HG02981 (cell line): ENCODE measurements at regions not wholly inside any gene's neighbourhood (a gene's known extent, or its start where the extent isn't known, plus 50 kb on each side); places are given as distances from the start of the nearest gene placed in this dataset.
"Not testable (repeated sequence)": the region's sequence is repeated elsewhere in the genome, so short reads cannot be mapped to it uniquely, and the experiment has no call there.

Experiments
- ATAC-seq: cut with Tn5 transposase; IDR thresholded peaks from one replicate; pipeline ENCODE4 v1.9.1; 2021; ENCODE audit warnings: mild to moderate bottlenecking, moderate library complexity; ENCODE audit not compliant: unreplicated experiment

DNA sequence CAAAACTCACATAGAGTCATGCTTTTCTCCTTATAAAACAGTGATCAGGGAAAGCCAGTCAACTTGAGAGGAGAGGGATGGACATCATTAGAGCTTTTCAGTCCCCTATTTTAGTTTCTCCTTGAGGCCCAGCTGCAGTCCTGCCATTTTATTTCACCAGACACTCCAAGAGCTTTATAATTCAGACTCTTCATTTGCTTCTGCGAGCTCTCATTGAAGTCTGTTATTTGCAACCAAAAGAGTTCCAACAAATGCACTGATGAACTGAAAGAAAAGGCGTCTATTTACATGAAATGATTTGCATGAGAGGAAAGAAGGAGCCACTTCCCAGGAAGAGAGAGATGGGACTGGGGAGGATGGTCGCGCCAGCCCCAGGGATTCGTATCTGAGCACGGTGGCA lies 86.8 kb downstream of the NDUFA12 start:
- ATAC-seq: no peak

GRCh38 chr12:94909663-94910062 lies 93.8 kb downstream of the NDUFA12 start:
- no peak for ATAC-seq

DNA sequence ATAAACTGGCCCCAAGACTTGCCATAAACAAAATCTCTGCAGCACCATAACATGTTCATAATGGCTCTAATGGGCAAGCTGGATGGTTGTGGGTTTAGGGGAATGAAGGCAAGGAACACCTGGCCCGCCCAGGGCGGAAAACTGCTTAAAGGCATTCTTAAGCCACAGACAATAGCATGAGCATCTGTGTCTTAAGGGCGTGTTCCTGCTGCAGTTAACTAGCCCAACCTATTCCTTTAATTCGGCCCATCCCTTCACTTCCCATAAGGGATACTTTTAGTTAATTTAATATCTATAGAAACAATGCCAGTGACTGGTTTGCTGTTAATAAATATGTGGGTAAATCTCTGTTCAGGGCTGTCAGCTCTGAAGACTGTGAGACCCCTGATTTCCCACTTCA lies 97.7 kb downstream of the NDUFA12 start:
- not testable (repeated sequence) for ATAC-seq

DNA sequence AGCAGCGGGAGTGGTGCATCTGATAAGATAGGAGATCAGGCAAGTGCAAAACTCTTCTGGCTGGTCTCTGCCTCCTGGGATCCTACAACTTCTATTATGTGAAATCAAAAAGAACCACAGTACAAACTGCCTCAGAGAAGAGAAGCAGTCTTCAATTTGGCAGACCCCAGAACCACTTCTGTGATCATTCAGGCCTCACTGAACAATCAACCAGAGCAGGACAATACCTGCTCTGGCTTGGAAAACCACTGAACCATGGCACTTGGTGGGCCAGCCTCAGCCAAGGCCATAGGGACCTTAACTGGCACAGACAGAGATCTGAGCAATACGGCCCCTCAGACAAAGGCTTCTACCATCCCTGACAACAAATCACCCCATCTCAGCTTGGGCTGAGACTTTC lies 103.0 kb downstream of the NDUFA12 start:
- no peak for ATAC-seq

- no peak for ATAC-seq
These were observed 105.1 kb downstream of the NDUFA12 start for GRCh38 chr12:94898388-94898787.

- no peak for ATAC-seq
These were observed 110.8 kb downstream of the NDUFA12 start for GRCh38 chr12:94892544-94893267.

- ATAC-seq: no peak
These were observed 113.9 kb downstream of the NDUFA12 start for GRCh38 chr12:94889445-94890210.

GRCh38 chr12:94879542-94879941 lies 124.0 kb downstream of the NDUFA12 start:
- no peak for ATAC-seq

GRCh38 chr12:94875525-94875924 lies 128.0 kb downstream of the NDUFA12 start:
- ATAC-seq: peak; percentile 41

- ATAC-seq: no peak
These were observed 128.8 kb downstream of the NDUFA12 start for GRCh38 chr12:94874518-94875302.

DNA sequence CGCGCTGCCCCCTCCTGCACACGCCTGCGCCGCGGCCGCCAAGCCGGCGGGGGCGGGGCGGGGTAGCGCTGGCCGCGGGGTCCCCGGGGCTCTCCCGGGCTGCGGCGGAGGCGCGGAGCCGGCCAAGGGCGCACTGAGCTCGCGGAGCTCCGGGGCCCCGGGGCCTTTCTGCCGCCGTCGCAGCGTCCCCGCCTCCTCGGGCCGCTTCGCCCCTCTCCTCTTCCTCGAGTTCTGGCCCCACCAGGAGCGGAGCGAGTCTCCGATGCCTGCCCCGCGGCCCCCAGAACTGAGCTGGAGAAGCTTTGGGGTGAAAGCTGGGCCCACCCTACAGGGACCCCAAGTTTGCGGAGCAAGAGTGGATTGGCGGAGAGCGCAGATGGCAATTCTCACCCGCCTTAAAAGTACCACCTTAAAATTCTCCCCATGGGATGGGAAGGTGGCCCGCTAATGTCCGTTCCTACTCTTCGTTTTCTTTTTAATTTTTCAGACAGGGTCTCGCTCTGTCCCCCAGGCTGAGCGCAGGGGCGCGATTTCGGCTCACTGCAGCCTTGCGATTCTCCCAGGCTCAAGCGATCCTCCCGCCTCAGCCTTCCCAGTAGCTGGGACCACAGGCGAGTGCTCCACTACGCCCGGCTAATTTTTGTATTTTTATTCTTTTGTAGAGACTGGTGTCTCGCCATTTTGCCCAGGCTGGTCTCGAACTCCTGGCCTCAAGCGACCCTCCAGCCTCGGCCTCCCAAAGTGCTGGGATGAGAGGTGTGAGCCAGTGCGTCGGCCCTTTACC lies 129.6 kb downstream of the NDUFA12 start:
- no peak for ATAC-seq

- peak; percentile 77 for ATAC-seq
These were observed 130.3 kb downstream of the NDUFA12 start for GRCh38 chr12:94872971-94873733.

- ATAC-seq: no peak
These were observed 130.9 kb downstream of the NDUFA12 start for GRCh38 chr12:94872671-94872970.

DNA sequence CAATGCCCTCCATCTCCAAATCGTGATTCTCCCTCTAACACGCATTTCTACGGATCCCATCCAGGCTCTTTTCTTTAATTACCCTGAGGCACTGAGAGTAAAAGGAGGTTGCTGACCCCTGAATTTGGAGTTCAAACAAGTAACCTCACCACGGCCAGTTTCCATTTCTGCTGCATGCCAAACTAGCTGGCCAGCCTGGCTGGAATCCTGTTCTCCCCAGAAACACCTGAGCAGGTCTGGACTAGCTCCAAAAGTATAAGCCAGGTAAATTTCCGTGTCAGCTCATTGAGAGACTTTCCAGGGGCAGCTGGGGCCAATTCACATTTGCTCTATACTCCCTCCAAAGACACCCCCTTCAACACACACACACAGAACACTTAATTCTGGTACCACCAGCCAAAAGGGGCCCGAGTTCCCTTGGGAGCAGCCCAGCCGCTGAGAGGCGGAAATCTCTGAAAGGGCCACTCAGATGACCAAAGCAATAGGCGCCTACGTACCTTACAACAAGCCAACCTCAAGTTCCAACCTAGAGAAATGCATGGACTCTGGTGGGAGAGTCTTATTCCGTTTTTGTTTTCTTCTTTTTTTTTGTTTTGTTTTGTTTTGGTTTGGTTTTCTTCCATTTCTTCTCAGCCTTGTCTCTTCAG lies 131.4 kb downstream of the NDUFA12 start:
- ATAC-seq: no peak

DNA sequence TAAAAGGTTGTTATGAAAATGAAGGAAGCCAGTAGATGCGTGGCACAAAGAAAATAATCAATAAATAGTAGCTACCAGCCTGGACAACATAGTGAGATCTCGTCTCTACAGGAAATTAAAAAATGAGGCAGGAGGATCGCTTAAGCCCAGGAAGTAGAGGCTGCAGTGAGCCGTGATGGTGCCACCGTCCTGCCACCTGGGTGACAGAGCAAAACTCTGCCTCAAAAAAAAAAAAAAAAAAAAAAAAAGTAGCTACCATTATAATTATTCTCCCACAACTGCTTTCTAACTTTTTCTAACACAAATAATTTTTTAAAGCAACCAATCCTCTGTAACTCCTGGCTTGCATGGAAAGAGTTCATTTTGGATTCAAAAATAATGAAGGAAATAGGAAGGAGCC lies 133.0 kb downstream of the NDUFA12 start:
- no peak for ATAC-seq

DNA sequence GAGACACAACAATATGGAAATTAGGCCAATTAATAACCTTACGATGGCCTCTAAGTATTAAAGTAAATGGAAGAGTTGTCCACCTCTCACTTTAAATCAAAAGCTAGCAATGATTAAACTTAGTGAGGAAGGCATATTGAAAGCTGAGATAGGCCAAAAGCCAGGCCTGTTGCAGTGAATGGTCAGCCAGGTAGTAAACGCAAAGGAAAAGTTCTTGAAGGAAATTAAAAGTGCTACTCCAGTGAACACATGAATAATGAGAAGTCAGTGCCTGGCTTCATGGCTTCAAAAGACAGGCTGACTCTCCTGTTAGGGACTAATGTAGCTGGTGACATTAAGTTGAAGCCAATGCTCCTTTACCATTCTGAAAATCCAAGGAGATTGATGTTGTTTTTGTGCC lies 135.3 kb downstream of the NDUFA12 start:
- no peak for ATAC-seq

DNA sequence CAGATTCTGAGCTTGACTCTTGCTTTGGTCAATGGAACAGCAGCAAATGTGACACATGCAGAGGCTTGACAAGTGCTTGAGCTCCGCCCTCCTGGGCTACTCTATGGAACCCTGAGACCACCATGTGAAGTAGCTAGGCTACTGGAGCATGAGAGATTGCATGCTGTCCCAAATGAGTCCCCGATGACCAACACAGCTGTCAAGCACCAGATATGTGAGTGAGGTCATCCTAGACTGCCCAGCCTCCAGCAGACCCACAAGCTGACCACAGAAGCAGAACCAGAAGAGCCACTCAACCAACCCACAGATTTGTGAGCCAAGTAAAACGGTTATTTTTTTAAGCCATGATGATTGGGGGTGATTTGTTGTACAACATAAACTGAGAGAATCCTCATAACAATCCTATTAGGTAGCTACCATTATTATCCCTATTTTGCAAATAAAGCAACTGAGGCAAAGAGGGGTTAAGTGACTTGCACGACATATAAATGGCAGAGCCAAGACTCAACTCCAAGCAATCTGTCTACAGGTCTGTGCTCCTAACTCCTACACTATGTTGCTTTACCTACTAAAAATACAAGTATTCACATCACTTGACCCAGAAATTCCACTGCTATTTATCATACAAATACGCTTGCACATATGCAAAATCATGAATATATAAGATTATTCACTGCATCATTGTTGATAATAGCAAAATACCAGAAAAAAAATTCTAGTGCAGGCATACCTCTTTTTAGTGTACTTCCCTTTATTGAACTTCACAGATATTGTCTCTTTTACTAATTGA lies 136.2 kb downstream of the NDUFA12 start:
- peak; percentile 66 for ATAC-seq

- no peak for ATAC-seq
These were observed 138.5 kb downstream of the NDUFA12 start for GRCh38 chr12:94864987-94865386.
